H1 (cell line): ENCODE measurements at regions not wholly inside any gene's neighbourhood (a gene's known extent, or its start where the extent isn't known, plus 50 kb on each side); places are given as distances from the start of the nearest gene placed in this dataset.

Source experiments
- BACH1 ChIP-seq: IDR thresholded peaks from 2 replicates; pipeline ENCODE4 v1.6.1; 2012; ENCODE audit warnings: low read length, improper control_type of control experiment
- BCL11A ChIP-seq, 2 experiments: IDR thresholded peaks; one replicate each; pipeline ENCODE4 v1.6.1; 2011; ENCODE audit warnings: low read depth in 2 of 2, low read length in 2 of 2, mild to moderate bottlenecking in 2 of 2
- CEBPB ChIP-seq: IDR thresholded peaks from 2 replicates; pipeline ENCODE4 v1.6.1; 2012; ENCODE audit warnings: low read depth, low read length
- GABPA ChIP-seq: IDR thresholded peaks from 2 replicates; pipeline ENCODE4 v1.6.1; 2011; ENCODE audit warnings: mild to moderate bottlenecking, low read length, moderate library complexity, borderline replicate concordance; ENCODE audit not compliant: insufficient read depth
- KDM4A ChIP-seq: IDR thresholded peaks from one replicate; pipeline ENCODE4 v1.7.1; 2012; ENCODE audit warnings: low read depth, mild to moderate bottlenecking, moderate library complexity, low read length, inconsistent platforms; ENCODE audit not compliant: severe bottlenecking
- RBBP5 ChIP-seq: IDR thresholded peaks from 2 replicates; pipeline ENCODE4 v1.7.1; 2012; ENCODE audit warnings: low read depth, mild to moderate bottlenecking, inconsistent platforms, low read length, moderate library complexity, borderline replicate concordance
- SIX5 ChIP-seq: IDR thresholded peaks from 2 replicates; pipeline ENCODE4 v1.6.1; 2011; ENCODE audit warnings: mild to moderate bottlenecking, low read depth, low read length
- SUZ12 ChIP-seq: fragments of 200-600 bp; sonication (generic); IDR thresholded peaks from 2 replicates; pipeline ENCODE4 v1.6.1; 2012; ENCODE audit warnings: mild to moderate bottlenecking, inconsistent platforms, low read length, moderate library complexity, mixed read lengths
- TEAD4 ChIP-seq: IDR thresholded peaks from 2 replicates; pipeline ENCODE4 v1.6.1; 2012; ENCODE audit warnings: low read depth, low read length, inconsistent platforms, mixed read lengths
- ZNF274 ChIP-seq: IDR thresholded peaks from 2 replicates; pipeline ENCODE4 v1.7.0; 2012; ENCODE audit warnings: low read length, borderline replicate concordance; ENCODE audit errors: extremely low read depth
- TF ChIP-seq, protein P1 (sequence below): fragments of 300-600 bp; sonication (generic); IDR thresholded peaks from 2 replicates; pipeline ENCODE4 v1.7.1; 2012; ENCODE audit warnings: low read length, moderate library complexity, mild to moderate bottlenecking, inconsistent platforms; ENCODE audit not compliant: insufficient replicate concordance
- TF ChIP-seq, protein P2 (sequence below): IDR thresholded peaks from 2 replicates; pipeline ENCODE4 v1.6.1; 2011; ENCODE audit warnings: low read length, improper control_type of control experiment

DNA sequence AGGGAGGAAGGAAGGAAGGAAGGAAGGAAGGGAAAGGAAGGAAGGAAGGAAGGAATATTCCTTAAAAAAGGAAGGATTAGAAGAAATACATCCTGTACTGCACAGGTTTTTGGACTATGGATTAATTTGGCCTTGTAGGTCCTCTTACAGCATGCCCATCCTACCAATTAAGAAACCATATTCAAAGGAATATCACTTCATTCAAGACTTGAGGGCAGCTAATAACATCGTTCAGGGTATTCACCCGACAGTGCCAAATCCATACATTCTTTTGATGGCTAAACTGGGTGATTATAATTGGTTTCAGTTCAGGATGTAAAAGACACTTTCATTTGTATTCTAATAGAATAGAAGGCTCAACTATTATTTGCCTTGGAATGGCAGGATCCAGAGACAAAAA lies 410.3 kb downstream of the PLOD2 start (continued):
- TF ChIP-seq, protein P1, sequence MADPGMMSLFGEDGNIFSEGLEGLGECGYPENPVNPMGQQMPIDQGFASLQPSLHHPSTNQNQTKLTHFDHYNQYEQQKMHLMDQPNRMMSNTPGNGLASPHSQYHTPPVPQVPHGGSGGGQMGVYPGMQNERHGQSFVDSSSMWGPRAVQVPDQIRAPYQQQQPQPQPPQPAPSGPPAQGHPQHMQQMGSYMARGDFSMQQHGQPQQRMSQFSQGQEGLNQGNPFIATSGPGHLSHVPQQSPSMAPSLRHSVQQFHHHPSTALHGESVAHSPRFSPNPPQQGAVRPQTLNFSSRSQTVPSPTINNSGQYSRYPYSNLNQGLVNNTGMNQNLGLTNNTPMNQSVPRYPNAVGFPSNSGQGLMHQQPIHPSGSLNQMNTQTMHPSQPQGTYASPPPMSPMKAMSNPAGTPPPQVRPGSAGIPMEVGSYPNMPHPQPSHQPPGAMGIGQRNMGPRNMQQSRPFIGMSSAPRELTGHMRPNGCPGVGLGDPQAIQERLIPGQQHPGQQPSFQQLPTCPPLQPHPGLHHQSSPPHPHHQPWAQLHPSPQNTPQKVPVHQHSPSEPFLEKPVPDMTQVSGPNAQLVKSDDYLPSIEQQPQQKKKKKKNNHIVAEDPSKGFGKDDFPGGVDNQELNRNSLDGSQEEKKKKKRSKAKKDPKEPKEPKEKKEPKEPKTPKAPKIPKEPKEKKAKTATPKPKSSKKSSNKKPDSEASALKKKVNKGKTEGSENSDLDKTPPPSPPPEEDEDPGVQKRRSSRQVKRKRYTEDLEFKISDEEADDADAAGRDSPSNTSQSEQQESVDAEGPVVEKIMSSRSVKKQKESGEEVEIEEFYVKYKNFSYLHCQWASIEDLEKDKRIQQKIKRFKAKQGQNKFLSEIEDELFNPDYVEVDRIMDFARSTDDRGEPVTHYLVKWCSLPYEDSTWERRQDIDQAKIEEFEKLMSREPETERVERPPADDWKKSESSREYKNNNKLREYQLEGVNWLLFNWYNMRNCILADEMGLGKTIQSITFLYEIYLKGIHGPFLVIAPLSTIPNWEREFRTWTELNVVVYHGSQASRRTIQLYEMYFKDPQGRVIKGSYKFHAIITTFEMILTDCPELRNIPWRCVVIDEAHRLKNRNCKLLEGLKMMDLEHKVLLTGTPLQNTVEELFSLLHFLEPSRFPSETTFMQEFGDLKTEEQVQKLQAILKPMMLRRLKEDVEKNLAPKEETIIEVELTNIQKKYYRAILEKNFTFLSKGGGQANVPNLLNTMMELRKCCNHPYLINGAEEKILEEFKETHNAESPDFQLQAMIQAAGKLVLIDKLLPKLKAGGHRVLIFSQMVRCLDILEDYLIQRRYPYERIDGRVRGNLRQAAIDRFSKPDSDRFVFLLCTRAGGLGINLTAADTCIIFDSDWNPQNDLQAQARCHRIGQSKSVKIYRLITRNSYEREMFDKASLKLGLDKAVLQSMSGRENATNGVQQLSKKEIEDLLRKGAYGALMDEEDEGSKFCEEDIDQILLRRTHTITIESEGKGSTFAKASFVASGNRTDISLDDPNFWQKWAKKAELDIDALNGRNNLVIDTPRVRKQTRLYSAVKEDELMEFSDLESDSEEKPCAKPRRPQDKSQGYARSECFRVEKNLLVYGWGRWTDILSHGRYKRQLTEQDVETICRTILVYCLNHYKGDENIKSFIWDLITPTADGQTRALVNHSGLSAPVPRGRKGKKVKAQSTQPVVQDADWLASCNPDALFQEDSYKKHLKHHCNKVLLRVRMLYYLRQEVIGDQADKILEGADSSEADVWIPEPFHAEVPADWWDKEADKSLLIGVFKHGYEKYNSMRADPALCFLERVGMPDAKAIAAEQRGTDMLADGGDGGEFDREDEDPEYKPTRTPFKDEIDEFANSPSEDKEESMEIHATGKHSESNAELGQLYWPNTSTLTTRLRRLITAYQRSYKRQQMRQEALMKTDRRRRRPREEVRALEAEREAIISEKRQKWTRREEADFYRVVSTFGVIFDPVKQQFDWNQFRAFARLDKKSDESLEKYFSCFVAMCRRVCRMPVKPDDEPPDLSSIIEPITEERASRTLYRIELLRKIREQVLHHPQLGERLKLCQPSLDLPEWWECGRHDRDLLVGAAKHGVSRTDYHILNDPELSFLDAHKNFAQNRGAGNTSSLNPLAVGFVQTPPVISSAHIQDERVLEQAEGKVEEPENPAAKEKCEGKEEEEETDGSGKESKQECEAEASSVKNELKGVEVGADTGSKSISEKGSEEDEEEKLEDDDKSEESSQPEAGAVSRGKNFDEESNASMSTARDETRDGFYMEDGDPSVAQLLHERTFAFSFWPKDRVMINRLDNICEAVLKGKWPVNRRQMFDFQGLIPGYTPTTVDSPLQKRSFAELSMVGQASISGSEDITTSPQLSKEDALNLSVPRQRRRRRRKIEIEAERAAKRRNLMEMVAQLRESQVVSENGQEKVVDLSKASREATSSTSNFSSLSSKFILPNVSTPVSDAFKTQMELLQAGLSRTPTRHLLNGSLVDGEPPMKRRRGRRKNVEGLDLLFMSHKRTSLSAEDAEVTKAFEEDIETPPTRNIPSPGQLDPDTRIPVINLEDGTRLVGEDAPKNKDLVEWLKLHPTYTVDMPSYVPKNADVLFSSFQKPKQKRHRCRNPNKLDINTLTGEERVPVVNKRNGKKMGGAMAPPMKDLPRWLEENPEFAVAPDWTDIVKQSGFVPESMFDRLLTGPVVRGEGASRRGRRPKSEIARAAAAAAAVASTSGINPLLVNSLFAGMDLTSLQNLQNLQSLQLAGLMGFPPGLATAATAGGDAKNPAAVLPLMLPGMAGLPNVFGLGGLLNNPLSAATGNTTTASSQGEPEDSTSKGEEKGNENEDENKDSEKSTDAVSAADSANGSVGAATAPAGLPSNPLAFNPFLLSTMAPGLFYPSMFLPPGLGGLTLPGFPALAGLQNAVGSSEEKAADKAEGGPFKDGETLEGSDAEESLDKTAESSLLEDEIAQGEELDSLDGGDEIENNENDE: no peak
- no peak for TF ChIP-seq BCL11A (IDR thresholded peaks at IDR 0.05; ENCODE audit: low read depth in 2 of 2, low read length in 2 of 2)
- no peak for TF ChIP-seq TEAD4
- no peak for TF ChIP-seq ZNF274
- no peak for TF ChIP-seq RBBP5
- TF ChIP-seq, protein P2, sequence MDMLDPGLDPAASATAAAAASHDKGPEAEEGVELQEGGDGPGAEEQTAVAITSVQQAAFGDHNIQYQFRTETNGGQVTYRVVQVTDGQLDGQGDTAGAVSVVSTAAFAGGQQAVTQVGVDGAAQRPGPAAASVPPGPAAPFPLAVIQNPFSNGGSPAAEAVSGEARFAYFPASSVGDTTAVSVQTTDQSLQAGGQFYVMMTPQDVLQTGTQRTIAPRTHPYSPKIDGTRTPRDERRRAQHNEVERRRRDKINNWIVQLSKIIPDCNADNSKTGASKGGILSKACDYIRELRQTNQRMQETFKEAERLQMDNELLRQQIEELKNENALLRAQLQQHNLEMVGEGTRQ: no peak
- TF ChIP-seq GABPA: no peak
- no peak for TF ChIP-seq KDM4A
- no peak for TF ChIP-seq SIX5
- TF ChIP-seq BACH1: no peak
- TF ChIP-seq CEBPB: no peak
- no peak for TF ChIP-seq SUZ12
